ENCODE measurements at regions not wholly inside any gene's neighbourhood (a gene's known extent, or its start where the extent isn't known, plus 50 kb on each side); places are given as distances from the start of the nearest gene placed in this dataset.

DNA sequence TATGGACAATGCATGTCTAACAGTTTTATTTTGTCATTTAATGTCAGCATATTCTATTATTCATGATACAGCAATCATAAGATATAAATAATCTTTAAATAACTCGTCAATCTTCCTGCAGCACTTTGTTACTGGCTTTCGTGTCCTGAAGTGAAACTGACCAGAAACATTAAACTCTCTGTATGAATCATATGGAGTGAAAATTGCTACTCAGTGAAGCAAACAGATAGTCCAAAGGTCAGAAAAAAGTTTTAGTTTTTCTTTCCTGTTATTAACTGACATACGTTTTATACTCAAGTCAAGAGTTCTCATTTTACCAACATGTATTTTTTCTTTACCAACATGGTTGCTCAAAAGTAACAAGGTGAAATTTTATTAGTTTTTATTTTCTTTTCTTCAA lies 106.8 kb upstream of the GALNT5 start (continued):
- TF ChIP-seq, protein P1, sequence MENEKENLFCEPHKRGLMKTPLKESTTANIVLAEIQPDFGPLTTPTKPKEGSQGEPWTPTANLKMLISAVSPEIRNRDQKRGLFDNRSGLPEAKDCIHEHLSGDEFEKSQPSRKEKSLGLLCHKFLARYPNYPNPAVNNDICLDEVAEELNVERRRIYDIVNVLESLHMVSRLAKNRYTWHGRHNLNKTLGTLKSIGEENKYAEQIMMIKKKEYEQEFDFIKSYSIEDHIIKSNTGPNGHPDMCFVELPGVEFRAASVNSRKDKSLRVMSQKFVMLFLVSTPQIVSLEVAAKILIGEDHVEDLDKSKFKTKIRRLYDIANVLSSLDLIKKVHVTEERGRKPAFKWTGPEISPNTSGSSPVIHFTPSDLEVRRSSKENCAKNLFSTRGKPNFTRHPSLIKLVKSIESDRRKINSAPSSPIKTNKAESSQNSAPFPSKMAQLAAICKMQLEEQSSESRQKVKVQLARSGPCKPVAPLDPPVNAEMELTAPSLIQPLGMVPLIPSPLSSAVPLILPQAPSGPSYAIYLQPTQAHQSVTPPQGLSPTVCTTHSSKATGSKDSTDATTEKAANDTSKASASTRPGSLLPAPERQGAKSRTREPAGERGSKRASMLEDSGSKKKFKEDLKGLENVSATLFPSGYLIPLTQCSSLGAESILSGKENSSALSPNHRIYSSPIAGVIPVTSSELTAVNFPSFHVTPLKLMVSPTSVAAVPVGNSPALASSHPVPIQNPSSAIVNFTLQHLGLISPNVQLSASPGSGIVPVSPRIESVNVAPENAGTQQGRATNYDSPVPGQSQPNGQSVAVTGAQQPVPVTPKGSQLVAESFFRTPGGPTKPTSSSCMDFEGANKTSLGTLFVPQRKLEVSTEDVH (IDR thresholded peaks at IDR 0.05; ENCODE audit: low read depth, partially characterized antibody), result no peak
- TF ChIP-seq SIX5 (IDR thresholded peaks at IDR 0.05; ENCODE audit: low read depth, low read length, severe bottlenecking) (no peak), KLF5 (IDR thresholded peaks at IDR 0.05; ENCODE audit: partially characterized antibody) (no peak), BACH1 (IDR thresholded peaks at IDR 0.05; ENCODE audit: borderline replicate concordance) (peak; percentile 75; the same call in 1 of the 2 replicates), NR2C1 (IDR thresholded peaks at IDR 0.05) (peak; percentile 20; the same call in 1 of the 2 replicates), ATF7 (IDR thresholded peaks at IDR 0.05; ENCODE audit: low read depth) (peak; percentile 76), CHD2 (IDR thresholded peaks at IDR 0.05; ENCODE audit: borderline replicate concordance, low read depth, low read length) (peak; percentile 50; the same call in 1 of the 2 replicates), IKZF1 (conservative IDR thresholded peaks at IDR 0.05) (peak; percentile 76), MEF2A (IDR thresholded peaks at IDR 0.05; ENCODE audit: insufficient read depth, low read depth, low read length) (0 out of 2 replicates have a peak, but pooled peaks have one; percentile 60), TCF7 (IDR thresholded peaks at IDR 0.05; ENCODE audit: borderline replicate concordance) (no peak), JUNB (IDR thresholded peaks at IDR 0.05) (peak; percentile 88), BCL11A (IDR thresholded peaks at IDR 0.05; ENCODE audit: low read depth, low read length) (peak; percentile 83), EP300 (IDR thresholded peaks at IDR 0.05; ENCODE audit: borderline replicate concordance in 1 of 2, control insufficient read depth in 1 of 2, low read depth in 2 of 2, low read length in 2 of 2) (peak; percentile 77 to 83; a peak in 2 of 4 replicates), IRF4 (IDR thresholded peaks at IDR 0.05; ENCODE audit: low read depth, low read length) (peak; percentile 83)
- TF ChIP-seq, protein P2, sequence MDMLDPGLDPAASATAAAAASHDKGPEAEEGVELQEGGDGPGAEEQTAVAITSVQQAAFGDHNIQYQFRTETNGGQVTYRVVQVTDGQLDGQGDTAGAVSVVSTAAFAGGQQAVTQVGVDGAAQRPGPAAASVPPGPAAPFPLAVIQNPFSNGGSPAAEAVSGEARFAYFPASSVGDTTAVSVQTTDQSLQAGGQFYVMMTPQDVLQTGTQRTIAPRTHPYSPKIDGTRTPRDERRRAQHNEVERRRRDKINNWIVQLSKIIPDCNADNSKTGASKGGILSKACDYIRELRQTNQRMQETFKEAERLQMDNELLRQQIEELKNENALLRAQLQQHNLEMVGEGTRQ (IDR thresholded peaks at IDR 0.05; ENCODE audit: borderline replicate concordance, low read depth, low read length), result no peak
- TF ChIP-seq, protein P3, sequence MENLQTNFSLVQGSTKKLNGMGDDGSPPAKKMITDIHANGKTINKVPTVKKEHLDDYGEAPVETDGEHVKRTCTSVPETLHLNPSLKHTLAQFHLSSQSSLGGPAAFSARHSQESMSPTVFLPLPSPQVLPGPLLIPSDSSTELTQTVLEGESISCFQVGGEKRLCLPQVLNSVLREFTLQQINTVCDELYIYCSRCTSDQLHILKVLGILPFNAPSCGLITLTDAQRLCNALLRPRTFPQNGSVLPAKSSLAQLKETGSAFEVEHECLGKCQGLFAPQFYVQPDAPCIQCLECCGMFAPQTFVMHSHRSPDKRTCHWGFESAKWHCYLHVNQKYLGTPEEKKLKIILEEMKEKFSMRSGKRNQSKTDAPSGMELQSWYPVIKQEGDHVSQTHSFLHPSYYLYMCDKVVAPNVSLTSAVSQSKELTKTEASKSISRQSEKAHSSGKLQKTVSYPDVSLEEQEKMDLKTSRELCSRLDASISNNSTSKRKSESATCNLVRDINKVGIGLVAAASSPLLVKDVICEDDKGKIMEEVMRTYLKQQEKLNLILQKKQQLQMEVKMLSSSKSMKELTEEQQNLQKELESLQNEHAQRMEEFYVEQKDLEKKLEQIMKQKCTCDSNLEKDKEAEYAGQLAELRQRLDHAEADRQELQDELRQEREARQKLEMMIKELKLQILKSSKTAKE (IDR thresholded peaks at IDR 0.05; ENCODE audit: low read depth, poor library complexity, severe bottlenecking), result peak; percentile 23
- TF ChIP-seq, protein P4, sequence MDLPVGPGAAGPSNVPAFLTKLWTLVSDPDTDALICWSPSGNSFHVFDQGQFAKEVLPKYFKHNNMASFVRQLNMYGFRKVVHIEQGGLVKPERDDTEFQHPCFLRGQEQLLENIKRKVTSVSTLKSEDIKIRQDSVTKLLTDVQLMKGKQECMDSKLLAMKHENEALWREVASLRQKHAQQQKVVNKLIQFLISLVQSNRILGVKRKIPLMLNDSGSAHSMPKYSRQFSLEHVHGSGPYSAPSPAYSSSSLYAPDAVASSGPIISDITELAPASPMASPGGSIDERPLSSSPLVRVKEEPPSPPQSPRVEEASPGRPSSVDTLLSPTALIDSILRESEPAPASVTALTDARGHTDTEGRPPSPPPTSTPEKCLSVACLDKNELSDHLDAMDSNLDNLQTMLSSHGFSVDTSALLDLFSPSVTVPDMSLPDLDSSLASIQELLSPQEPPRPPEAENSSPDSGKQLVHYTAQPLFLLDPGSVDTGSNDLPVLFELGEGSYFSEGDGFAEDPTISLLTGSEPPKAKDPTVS (IDR thresholded peaks at IDR 0.05; ENCODE audit: low read depth, low read length), result no peak
- TF ChIP-seq, protein P5, sequence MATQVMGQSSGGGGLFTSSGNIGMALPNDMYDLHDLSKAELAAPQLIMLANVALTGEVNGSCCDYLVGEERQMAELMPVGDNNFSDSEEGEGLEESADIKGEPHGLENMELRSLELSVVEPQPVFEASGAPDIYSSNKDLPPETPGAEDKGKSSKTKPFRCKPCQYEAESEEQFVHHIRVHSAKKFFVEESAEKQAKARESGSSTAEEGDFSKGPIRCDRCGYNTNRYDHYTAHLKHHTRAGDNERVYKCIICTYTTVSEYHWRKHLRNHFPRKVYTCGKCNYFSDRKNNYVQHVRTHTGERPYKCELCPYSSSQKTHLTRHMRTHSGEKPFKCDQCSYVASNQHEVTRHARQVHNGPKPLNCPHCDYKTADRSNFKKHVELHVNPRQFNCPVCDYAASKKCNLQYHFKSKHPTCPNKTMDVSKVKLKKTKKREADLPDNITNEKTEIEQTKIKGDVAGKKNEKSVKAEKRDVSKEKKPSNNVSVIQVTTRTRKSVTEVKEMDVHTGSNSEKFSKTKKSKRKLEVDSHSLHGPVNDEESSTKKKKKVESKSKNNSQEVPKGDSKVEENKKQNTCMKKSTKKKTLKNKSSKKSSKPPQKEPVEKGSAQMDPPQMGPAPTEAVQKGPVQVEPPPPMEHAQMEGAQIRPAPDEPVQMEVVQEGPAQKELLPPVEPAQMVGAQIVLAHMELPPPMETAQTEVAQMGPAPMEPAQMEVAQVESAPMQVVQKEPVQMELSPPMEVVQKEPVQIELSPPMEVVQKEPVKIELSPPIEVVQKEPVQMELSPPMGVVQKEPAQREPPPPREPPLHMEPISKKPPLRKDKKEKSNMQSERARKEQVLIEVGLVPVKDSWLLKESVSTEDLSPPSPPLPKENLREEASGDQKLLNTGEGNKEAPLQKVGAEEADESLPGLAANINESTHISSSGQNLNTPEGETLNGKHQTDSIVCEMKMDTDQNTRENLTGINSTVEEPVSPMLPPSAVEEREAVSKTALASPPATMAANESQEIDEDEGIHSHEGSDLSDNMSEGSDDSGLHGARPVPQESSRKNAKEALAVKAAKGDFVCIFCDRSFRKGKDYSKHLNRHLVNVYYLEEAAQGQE (IDR thresholded peaks at IDR 0.05; ENCODE audit: low read depth, low read length), result no peak
